ENCODE measurements at regions not wholly inside any gene's neighbourhood (a gene's known extent, or its start where the extent isn't known, plus 50 kb on each side); places are given as distances from the start of the nearest gene placed in this dataset.

GRCh38 chr3:17931131-17931530, 188.7 kb upstream of the TBC1D5 start:
- POLR2A ChIA-PET: no interaction called here
- no peaks in the 10 kb centered on the region for H4K20me1 ChIP-seq (ENCODE audit: insufficient read depth, low read length)
- H3K4me1 ChIP-seq (ENCODE audit: insufficient read depth, low read length, poor library complexity, severe bottlenecking): no peaks in the 10 kb centered on the region
- intact Hi-C loops (cut with micrococcal nuclease; ENCODE audit: unreplicated experiment): no loop called here
- H3K36me3 ChIP-seq (ENCODE audit: insufficient read depth, low read length): no peaks in the 10 kb centered on the region
- H3K4me2 ChIP-seq (ENCODE audit: low read length): no peak overlapping the region
- no TSS peak for BruUV-seq (replicated peaks)
- H3K79me2 ChIP-seq (ENCODE audit: insufficient read depth, low read depth, low read length): no peaks in the 10 kb centered on the region
- no peak overlapping the region for H3K27ac ChIP-seq (ENCODE audit: low read depth, low read length, poor library complexity, severe bottlenecking)
- TF ChIP-seq CTCF (conservative IDR thresholded peaks at IDR 0.05; ENCODE audit: low read length) (no peak), EZH2phosphoT487 (IDR thresholded peaks at IDR 0.05; ENCODE audit: borderline replicate concordance, low read depth, low read length) (no peak)
- no peaks in the 10 kb centered on the region for H3K9me2 ChIP-seq (ENCODE audit: insufficient read depth, low read length)
- DNase-seq (ENCODE audit: low spot score): no peak
- H3K4me3 ChIP-seq (ENCODE audit: low read depth, low read length, poor library complexity, severe bottlenecking): no peak overlapping the region
- CTCF ChIA-PET (ENCODE audit: unreplicated experiment): no interaction called here
- H3K9me3 ChIP-seq (ENCODE audit: low read length): no peaks in the 10 kb centered on the region
- no peak overlapping the region for H2AFZ ChIP-seq (ENCODE audit: low read length)

GRCh38 chr3:17928502-17929145, 186.2 kb upstream of the TBC1D5 start:
- Histone ChIP-seq H4K20me1 (ENCODE audit: insufficient read depth, low read length) (no peaks in the 10 kb centered on the region), H3K9me3 (ENCODE audit: low read length) (no peaks in the 10 kb centered on the region), H2AFZ (ENCODE audit: low read length) (no peak overlapping the region), H3K27ac (ENCODE audit: low read depth, low read length, poor library complexity, severe bottlenecking) (no peak overlapping the region), H3K36me3 (ENCODE audit: insufficient read depth, low read length) (no peaks in the 10 kb centered on the region), H3K4me2 (ENCODE audit: low read length) (no peak overlapping the region), H3K4me3 (ENCODE audit: low read depth, low read length, poor library complexity, severe bottlenecking) (no peak overlapping the region), H3K79me2 (ENCODE audit: insufficient read depth, low read depth, low read length) (no peaks in the 10 kb centered on the region), H3K4me1 (ENCODE audit: insufficient read depth, low read length, poor library complexity, severe bottlenecking) (no peaks in the 10 kb centered on the region), H3K9me2 (ENCODE audit: insufficient read depth, low read length) (no peaks in the 10 kb centered on the region)
- CTCF ChIA-PET (ENCODE audit: unreplicated experiment): no interaction called here
- TF ChIP-seq EZH2phosphoT487 (IDR thresholded peaks at IDR 0.05; ENCODE audit: borderline replicate concordance, low read depth, low read length) (no peak), CTCF (conservative IDR thresholded peaks at IDR 0.05; ENCODE audit: low read length) (no peak)
- intact Hi-C loops (cut with micrococcal nuclease; ENCODE audit: unreplicated experiment): no loop called here
- POLR2A ChIA-PET: no interaction called here
- no peak for DNase-seq (ENCODE audit: low spot score)
- no TSS peak for BruUV-seq (replicated peaks)

- Histone ChIP-seq H3K4me3 (ENCODE audit: low read depth, low read length, poor library complexity, severe bottlenecking) (no peak overlapping the region), H3K4me2 (ENCODE audit: low read length) (no peak overlapping the region), H2AFZ (ENCODE audit: low read length) (peak overlapping the region; percentile 20; the same call in 1 of the 2 replicates), H3K27ac (ENCODE audit: low read depth, low read length, poor library complexity, severe bottlenecking) (no peak overlapping the region), H3K9me3 (ENCODE audit: low read length) (no peaks in the 10 kb centered on the region), H3K79me2 (ENCODE audit: insufficient read depth, low read depth, low read length) (no peaks in the 10 kb centered on the region), H3K9me2 (ENCODE audit: insufficient read depth, low read length) (no peaks in the 10 kb centered on the region), H3K4me1 (ENCODE audit: insufficient read depth, low read length, poor library complexity, severe bottlenecking) (no peaks in the 10 kb centered on the region), H3K36me3 (ENCODE audit: insufficient read depth, low read length) (no peaks in the 10 kb centered on the region), H4K20me1 (ENCODE audit: insufficient read depth, low read length) (no peaks in the 10 kb centered on the region)
- no peak for TF ChIP-seq CTCF (conservative IDR thresholded peaks at IDR 0.05; ENCODE audit: low read length)
- no peak for TF ChIP-seq EZH2phosphoT487 (IDR thresholded peaks at IDR 0.05; ENCODE audit: borderline replicate concordance, low read depth, low read length)
- ChIA-PET POLR2A (interaction anchor here (1.0 kb wide), 1 partner anchor 366 kb away, joined by 3 read pairs; no protein-coding TSS in a partner anchor), CTCF (ENCODE audit: unreplicated experiment) (no interaction called here)
- no TSS peak for BruUV-seq (replicated peaks)
- no peak for DNase-seq (ENCODE audit: low spot score)
- intact Hi-C loops (cut with micrococcal nuclease; ENCODE audit: unreplicated experiment): no loop called here
These were observed 184.6 kb upstream of the TBC1D5 start for GRCh38 chr3:17927036-17927435.
